PC-9 (cell line): ENCODE measurements at regions not wholly inside any gene's neighbourhood (a gene's known extent, or its start where the extent isn't known, plus 50 kb on each side); places are given as distances from the start of the nearest gene placed in this dataset.

Source experiments
- BruUV-seq: library from RNA; stranded (reverse); fragments of 400-500 nt; replicated peaks from 2 replicates; lab custom pipeline; 2021; lab: Mats Ljungman, UMichigan
- CTCF ChIA-PET: fragments of 300-600 bp; sonication (Branson Sonifier 250); formaldehyde crosslinking; loops from one replicate; lab custom pipeline; 2022; ENCODE audit warnings: antibody characterized with exemption; lab: Charles Lee
- POLR2A ChIA-PET: fragments of 300-600 bp; sonication (Branson Sonifier 250); formaldehyde crosslinking; loops from one replicate; lab custom pipeline; 2022; ENCODE audit warnings: antibody characterized with exemption; ENCODE audit not compliant: unreplicated experiment; lab: Charles Lee
- DNase-seq, 2 experiments: peaks; one replicate each; pipeline versions ENCODE4 v3.0.0 to v3.0.0-alpha.2; 2015 to 2022; ENCODE audit warnings: mixed read lengths in 1 of 2
- H2AFZ ChIP-seq: fragments of 200-600 bp; sonication (generic); 2 replicates; pipeline ENCODE4 v1.8.1; 2017; ENCODE audit warnings: antibody characterized with exemption
- H3F3A ChIP-seq: fragments of 200-600 bp; sonication (generic); 2 replicates; pipeline ENCODE4 v1.8.1; 2017; ENCODE audit warnings: antibody characterized with exemption, mild to moderate bottlenecking, low read depth; ENCODE audit not compliant: insufficient read depth
- H3K27ac ChIP-seq: fragments of 200-600 bp; sonication (generic); 2 replicates; pipeline ENCODE4 v1.6.1; 2016; ENCODE audit warnings: mixed run types
- H3K27me3 ChIP-seq: fragments of 200-600 bp; sonication (generic); 2 replicates; pipeline ENCODE4 v1.6.1; 2016; ENCODE audit warnings: low read depth, mixed run types; ENCODE audit not compliant: insufficient read depth
- H3K36me3 ChIP-seq: fragments of 200-600 bp; sonication (generic); 2 replicates; pipeline ENCODE4 v1.6.1; 2016; ENCODE audit warnings: low read depth, mixed run types
- H3K4me1 ChIP-seq: fragments of 200-600 bp; sonication (generic); replicated peaks from 2 replicates; pipeline ENCODE4 v1.6.1; 2016; ENCODE audit warnings: mixed run types; ENCODE audit not compliant: insufficient read depth
- H3K4me2 ChIP-seq: fragments of 200-600 bp; sonication (generic); 2 replicates; pipeline ENCODE4 v1.6.1; 2017; ENCODE audit warnings: mixed run types
- H3K4me3 ChIP-seq: fragments of 200-600 bp; sonication (generic); 2 replicates; pipeline ENCODE4 v1.6.1; 2016; ENCODE audit warnings: mixed run types
- H3K79me2 ChIP-seq: fragments of 200-600 bp; sonication (generic); 2 replicates; pipeline ENCODE4 v1.6.1; 2017; ENCODE audit warnings: low read depth, mixed run types
- H3K9me2 ChIP-seq: fragments of 200-600 bp; sonication (generic); 2 replicates; pipeline ENCODE4 v1.8.1; 2017; ENCODE audit warnings: mild to moderate bottlenecking; ENCODE audit not compliant: insufficient read depth
- H3K9me3 ChIP-seq: fragments of 200-600 bp; sonication (generic); 2 replicates; pipeline ENCODE4 v1.8.1; 2016; ENCODE audit warnings: low read depth; ENCODE audit not compliant: insufficient read depth
- H4K20me1 ChIP-seq: fragments of 200-600 bp; sonication (generic); 2 replicates; pipeline ENCODE4 v1.8.1; 2017; ENCODE audit not compliant: insufficient read depth
- EZH2 ChIP-seq: fragments of 200-600 bp; sonication (generic); IDR thresholded peaks from 2 replicates; pipeline ENCODE4 v1.8.0; 2017; ENCODE audit warnings: antibody characterized with exemption, low read depth
- intact Hi-C: fragments of 100-400 bp; cut with micrococcal nuclease; formaldehyde crosslinking; loops from one replicate; pipeline ENCODE4 v1.10.0; 2022; ENCODE audit not compliant: unreplicated experiment
- TF ChIP-seq, protein P1 (sequence below): fragments of 200-600 bp; sonication (generic); conservative IDR thresholded peaks from 2 replicates; pipeline ENCODE4 v1.6.1; 2017; ENCODE audit warnings: mixed run types, antibody characterized with exemption, mild to moderate bottlenecking, moderate library complexity

DNA sequence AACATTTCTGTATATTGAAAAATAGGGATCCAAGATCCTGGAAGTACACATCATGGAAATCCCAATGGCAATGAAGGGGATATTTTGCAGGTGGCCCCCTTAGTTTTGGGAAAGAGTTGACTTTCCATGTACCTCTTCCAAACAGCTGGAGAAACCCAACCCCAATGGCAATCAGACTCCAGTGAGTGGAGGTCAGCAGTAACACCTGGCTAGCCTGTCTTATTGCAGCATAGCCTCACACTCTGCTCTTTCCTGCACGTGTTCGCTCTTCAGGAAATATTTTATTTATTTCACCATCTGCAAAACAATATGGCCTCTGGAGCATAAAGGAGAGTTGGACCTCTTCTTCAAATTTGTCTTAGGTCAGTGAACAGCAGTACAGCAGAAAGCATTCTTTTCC lies 340.0 kb upstream of the NRP1 start:
- Histone ChIP-seq H3K9me2 (no peaks in the 10 kb centered on the region), H3K4me1 (no peaks in the 10 kb centered on the region), H3K27me3 (no peaks in the 10 kb centered on the region), H3F3A (no peaks in the 10 kb centered on the region), H2AFZ (no peak overlapping the region), H3K79me2 (no peaks in the 10 kb centered on the region), H3K27ac (no peak overlapping the region), H3K4me2 (no peak overlapping the region), H3K4me3 (no peak overlapping the region), H3K36me3 (no peaks in the 10 kb centered on the region), H3K9me3 (no peaks in the 10 kb centered on the region), H4K20me1 (no peaks in the 10 kb centered on the region)
- TF ChIP-seq, protein P1, sequence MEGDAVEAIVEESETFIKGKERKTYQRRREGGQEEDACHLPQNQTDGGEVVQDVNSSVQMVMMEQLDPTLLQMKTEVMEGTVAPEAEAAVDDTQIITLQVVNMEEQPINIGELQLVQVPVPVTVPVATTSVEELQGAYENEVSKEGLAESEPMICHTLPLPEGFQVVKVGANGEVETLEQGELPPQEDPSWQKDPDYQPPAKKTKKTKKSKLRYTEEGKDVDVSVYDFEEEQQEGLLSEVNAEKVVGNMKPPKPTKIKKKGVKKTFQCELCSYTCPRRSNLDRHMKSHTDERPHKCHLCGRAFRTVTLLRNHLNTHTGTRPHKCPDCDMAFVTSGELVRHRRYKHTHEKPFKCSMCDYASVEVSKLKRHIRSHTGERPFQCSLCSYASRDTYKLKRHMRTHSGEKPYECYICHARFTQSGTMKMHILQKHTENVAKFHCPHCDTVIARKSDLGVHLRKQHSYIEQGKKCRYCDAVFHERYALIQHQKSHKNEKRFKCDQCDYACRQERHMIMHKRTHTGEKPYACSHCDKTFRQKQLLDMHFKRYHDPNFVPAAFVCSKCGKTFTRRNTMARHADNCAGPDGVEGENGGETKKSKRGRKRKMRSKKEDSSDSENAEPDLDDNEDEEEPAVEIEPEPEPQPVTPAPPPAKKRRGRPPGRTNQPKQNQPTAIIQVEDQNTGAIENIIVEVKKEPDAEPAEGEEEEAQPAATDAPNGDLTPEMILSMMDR: no peak
- no peak for TF ChIP-seq EZH2
- POLR2A ChIA-PET: no interaction called here
- no TSS peak for BruUV-seq
- CTCF ChIA-PET: no interaction called here
- intact Hi-C loops: no loop called here
- DNase-seq: no peak

DNA sequence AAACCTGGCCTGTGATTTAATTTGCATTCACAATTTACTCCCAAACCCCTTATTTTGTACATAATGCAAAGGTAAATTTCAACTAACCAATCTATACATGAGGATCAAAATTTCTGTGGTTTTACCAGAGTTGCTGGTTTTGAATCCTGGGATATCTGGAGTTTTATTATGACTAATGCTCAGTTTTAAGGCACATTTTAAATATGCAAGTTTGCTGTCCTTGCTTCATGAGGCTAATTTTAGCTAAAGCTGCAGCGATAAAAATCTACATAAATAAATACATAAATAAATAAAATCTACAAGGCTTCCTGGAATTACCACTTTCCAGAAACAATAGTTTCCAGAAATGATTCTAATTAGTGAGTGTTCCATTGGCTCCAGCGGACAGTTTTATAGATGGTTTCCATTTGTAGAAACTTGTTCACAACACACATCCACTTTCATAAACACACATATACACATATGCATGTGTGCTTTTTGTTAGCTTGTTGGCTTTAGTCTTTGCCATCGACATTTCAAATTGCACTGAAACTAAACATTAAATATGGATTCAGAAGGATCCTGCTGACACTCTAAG lies 339.5 kb upstream of the NRP1 start:
- ChIA-PET POLR2A (no interaction called here), CTCF (no interaction called here)
- Histone ChIP-seq H2AFZ (no peak overlapping the region), H3K36me3 (no peaks in the 10 kb centered on the region), H3K79me2 (no peaks in the 10 kb centered on the region), H3K4me3 (no peak overlapping the region), H3K27me3 (no peaks in the 10 kb centered on the region), H3K9me2 (no peaks in the 10 kb centered on the region), H3K9me3 (no peaks in the 10 kb centered on the region), H3K4me1 (no peaks in the 10 kb centered on the region), H3K27ac (no peak overlapping the region), H3F3A (no peaks in the 10 kb centered on the region), H3K4me2 (no peak overlapping the region), H4K20me1 (no peaks in the 10 kb centered on the region)
- BruUV-seq: no TSS peak
- DNase-seq: no peak
- TF ChIP-seq, protein P1: no peak
- TF ChIP-seq EZH2: no peak
- intact Hi-C loops: no loop called here

DNA sequence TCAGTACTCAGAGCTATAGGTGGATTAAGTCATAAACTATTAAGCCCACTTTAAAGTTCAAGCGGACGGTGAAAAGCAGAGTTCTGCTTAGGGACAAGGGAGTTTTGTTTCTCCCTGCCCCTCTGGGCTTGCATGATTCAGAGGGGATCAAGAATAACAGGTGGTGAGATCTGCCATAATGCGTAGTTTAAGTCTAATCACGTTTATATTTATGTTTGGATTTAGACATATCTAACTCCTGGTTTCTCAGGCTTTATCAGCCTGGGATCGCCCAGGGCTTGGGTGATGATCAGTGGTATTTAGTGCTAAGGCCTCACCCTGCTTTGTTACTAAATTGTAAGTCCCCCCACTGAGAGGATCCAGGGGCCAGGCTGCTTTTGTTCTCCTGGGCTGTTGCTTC lies 335.4 kb upstream of the NRP1 start:
- Histone ChIP-seq H3K9me2 (no peaks in the 10 kb centered on the region), H3F3A (no peaks in the 10 kb centered on the region), H4K20me1 (no peaks in the 10 kb centered on the region), H3K27ac (no peak overlapping the region), H3K4me2 (no peak overlapping the region), H2AFZ (no peak overlapping the region), H3K36me3 (no peaks in the 10 kb centered on the region), H3K9me3 (no peaks in the 10 kb centered on the region), H3K27me3 (no peaks in the 10 kb centered on the region), H3K4me1 (no peaks in the 10 kb centered on the region), H3K4me3 (no peak overlapping the region), H3K79me2 (no peaks in the 10 kb centered on the region)
- TF ChIP-seq EZH2: no peak
- TF ChIP-seq, protein P1: no peak
- no peak for DNase-seq
- BruUV-seq: no TSS peak
- intact Hi-C loops: no loop called here
- ChIA-PET CTCF (interaction anchor here (0.5 kb wide), 1 partner anchor 217 kb away, joined by 6 read pairs; no protein-coding TSS in a partner anchor), POLR2A (no interaction called here)
